ENCODE measurements at regions not wholly inside any gene's neighbourhood (a gene's known extent, or its start where the extent isn't known, plus 50 kb on each side); places are given as distances from the start of the nearest gene placed in this dataset.

DNA sequence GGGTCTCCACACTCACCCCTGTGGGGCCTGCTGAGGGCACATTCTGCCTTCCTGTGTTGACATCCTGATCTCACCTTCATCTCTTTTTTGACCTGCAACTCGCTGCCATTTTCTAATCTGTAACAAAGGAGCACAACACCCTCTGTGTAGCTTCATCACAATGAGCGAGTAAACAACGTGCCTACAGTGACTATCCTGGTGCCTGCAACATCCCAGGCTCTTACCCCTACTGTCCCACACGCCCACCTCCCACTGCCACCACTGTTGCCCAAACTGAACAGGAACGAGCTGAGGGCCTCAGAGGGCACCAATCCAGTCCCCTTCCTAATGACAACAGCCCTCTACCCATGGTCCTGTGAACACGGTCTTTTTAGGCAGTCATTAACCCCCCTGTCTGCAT is 102.2 kb upstream of the GJB6 start:
- H3K9ac ChIP-seq (ENCODE audit: low read length), result no peak overlapping the region
- no peak overlapping the region for H3K23ac ChIP-seq (ENCODE audit: low read length)
- H3K4ac ChIP-seq (ENCODE audit: low read depth, low read length), result no peak overlapping the region
- WGBS (ENCODE audit: extremely low coverage, insufficient coverage, insufficient read length), result no CpG with 5 or more reads among the region's 6 CpGs
- no peak overlapping the region for H3K27ac ChIP-seq (ENCODE audit: low read depth, low read length)
- no peaks in the 10 kb centered on the region for H3K27me3 ChIP-seq (ENCODE audit: insufficient read depth, low read length)
- peak overlapping the region; percentile 34 for H4K91ac ChIP-seq (ENCODE audit: low read depth, low read length)
- no peaks in the 10 kb centered on the region for H3K9me3 ChIP-seq (ENCODE audit: insufficient read depth, low read depth, low read length)
- no peak overlapping the region for H2BK120ac ChIP-seq (ENCODE audit: insufficient read depth, low read length, poor library complexity)
- no peak overlapping the region for H3K4me3 ChIP-seq (ENCODE audit: low read depth, low read length)
- H2BK12ac ChIP-seq (ENCODE audit: low read length), result peak overlapping the region; percentile 71
- peaks cover 12 to 15% of the 10 kb centered on the region in 2 experiments for H3K4me1 ChIP-seq (ENCODE audit: control insufficient read depth in 1 of 2, insufficient read depth in 2 of 2, low read length in 2 of 2)
- H2AFZ ChIP-seq (ENCODE audit: insufficient read depth, low read length, poor library complexity), result no peak overlapping the region
- H3K4me2 ChIP-seq (ENCODE audit: low read length), result no peak overlapping the region
- no peak overlapping the region for H2AK5ac ChIP-seq (ENCODE audit: low read length)
- no peak for DNase-seq
- peaks cover 4% of the 10 kb centered on the region for H3K79me1 ChIP-seq (ENCODE audit: low read length)
- H2BK5ac ChIP-seq (ENCODE audit: low read depth, low read length, poor library complexity), result no peak overlapping the region
- H3K18ac ChIP-seq (ENCODE audit: low read length), result no peak overlapping the region
- H3K79me2 ChIP-seq (ENCODE audit: control insufficient read depth, insufficient read depth, low read length, poor library complexity), result no peaks in the 10 kb centered on the region
- H3K14ac ChIP-seq (ENCODE audit: low read length), result no peak overlapping the region
- no peak overlapping the region for H4K12ac ChIP-seq (ENCODE audit: low read depth, low read length)
- no peak overlapping the region for H4K8ac ChIP-seq (ENCODE audit: low read depth, low read length)
- H3K36me3 ChIP-seq (ENCODE audit: control insufficient read depth in 1 of 2, insufficient read depth in 2 of 2, low read length in 2 of 2), result no peaks in the 10 kb centered on the region

DNA sequence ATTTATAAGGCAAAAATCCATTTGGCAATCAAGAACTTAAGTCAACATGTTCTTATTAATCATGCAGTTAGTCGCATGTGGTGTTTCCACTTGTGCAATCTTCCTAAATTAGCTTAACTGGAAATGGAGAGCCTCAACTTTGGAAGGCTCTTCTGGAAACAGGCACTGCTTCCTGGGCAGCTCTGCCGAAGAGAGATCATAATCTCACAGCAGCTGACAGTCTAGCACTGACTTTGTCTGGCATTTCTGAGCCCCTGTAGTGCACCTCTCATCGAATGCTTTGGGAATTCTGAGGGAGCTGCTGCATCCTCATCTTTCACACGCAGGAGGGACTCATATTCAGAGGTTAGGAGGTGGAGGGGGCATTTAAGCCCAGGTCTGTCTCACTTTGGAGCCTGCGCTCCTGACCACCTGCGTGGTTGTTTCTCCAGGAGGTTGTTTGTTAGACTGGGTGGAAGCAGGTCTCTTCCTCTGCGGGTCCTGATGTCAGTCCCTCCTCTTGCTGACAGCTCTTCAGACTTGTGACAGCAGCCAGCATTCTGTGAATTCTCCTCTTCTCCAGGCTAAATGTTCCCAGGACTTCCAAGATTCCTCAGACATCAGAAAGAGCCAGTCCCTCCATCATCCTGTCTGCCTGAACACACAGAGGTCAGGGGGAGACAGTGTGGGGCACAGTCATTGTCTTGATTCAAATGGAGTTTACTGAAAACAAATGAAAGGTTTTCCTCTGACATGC is 100.4 kb upstream of the GJB6 start:
- Histone ChIP-seq H2BK5ac (ENCODE audit: low read depth, low read length, poor library complexity) (peak overlapping the region; percentile 2), H3K14ac (ENCODE audit: low read length) (no peak overlapping the region), H3K23ac (ENCODE audit: low read length) (no peak overlapping the region), H3K27me3 (ENCODE audit: insufficient read depth, low read length) (no peaks in the 10 kb centered on the region), H3K4ac (ENCODE audit: low read depth, low read length) (no peak overlapping the region), H3K18ac (ENCODE audit: low read length) (no peak overlapping the region), H2BK120ac (ENCODE audit: insufficient read depth, low read length, poor library complexity) (peak overlapping the region; percentile 30), H4K8ac (ENCODE audit: low read depth, low read length) (peak overlapping the region; percentile 43), H4K12ac (ENCODE audit: low read depth, low read length) (no peak overlapping the region), H4K91ac (ENCODE audit: low read depth, low read length) (peak overlapping the region; percentile 19), H3K4me1 (ENCODE audit: control insufficient read depth in 1 of 2, insufficient read depth in 2 of 2, low read length in 2 of 2) (peaks cover 12 to 13% of the 10 kb centered on the region in 2 experiments), H3K9me3 (ENCODE audit: insufficient read depth, low read depth, low read length) (no peaks in the 10 kb centered on the region), H3K36me3 (ENCODE audit: control insufficient read depth in 1 of 2, insufficient read depth in 2 of 2, low read length in 2 of 2) (no peaks in the 10 kb centered on the region), H3K79me1 (ENCODE audit: low read length) (peaks cover 4% of the 10 kb centered on the region), H3K79me2 (ENCODE audit: control insufficient read depth, insufficient read depth, low read length, poor library complexity) (no peaks in the 10 kb centered on the region), H2BK12ac (ENCODE audit: low read length) (no peak overlapping the region), H3K4me3 (ENCODE audit: low read depth, low read length) (no peak overlapping the region), H3K27ac (ENCODE audit: low read depth, low read length) (peak overlapping the region; percentile 60), H3K4me2 (ENCODE audit: low read length) (peak overlapping the region; percentile 41), H2AK5ac (ENCODE audit: low read length) (no peak overlapping the region), H3K9ac (ENCODE audit: low read length) (no peak overlapping the region), H2AFZ (ENCODE audit: insufficient read depth, low read length, poor library complexity) (no peak overlapping the region)
- DNase-seq, result no peak
- WGBS (ENCODE audit: extremely low coverage, insufficient coverage, insufficient read length), result no CpG with 5 or more reads among the region's 7 CpGs

DNA sequence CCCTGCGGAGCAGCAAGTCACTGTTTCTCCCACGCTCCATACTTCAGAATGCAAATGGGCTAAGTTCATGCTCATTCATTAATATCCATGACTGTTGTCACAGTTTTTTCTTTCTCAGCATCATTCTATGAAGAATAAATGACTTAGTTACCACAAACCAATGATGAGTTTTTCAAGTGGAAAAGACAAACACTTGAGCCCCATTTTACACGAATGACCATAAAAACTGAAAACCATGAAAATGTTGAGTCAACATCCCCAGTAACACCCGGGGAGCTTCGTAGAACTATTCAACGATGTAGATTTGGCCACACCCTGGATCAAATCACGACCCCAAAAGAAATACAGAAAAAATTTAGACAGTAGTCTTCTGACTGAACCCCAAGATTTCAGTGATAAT is 99.8 kb upstream of the GJB6 start:
- H3K23ac ChIP-seq (ENCODE audit: low read length), result no peak overlapping the region
- no peaks in the 10 kb centered on the region for H3K36me3 ChIP-seq (ENCODE audit: control insufficient read depth in 1 of 2, insufficient read depth in 2 of 2, low read length in 2 of 2)
- H3K4ac ChIP-seq (ENCODE audit: low read depth, low read length), result no peak overlapping the region
- H3K4me3 ChIP-seq (ENCODE audit: low read depth, low read length), result no peak overlapping the region
- H2AK5ac ChIP-seq (ENCODE audit: low read length), result no peak overlapping the region
- no peaks in the 10 kb centered on the region for H3K9me3 ChIP-seq (ENCODE audit: insufficient read depth, low read depth, low read length)
- no peaks in the 10 kb centered on the region for H3K79me2 ChIP-seq (ENCODE audit: control insufficient read depth, insufficient read depth, low read length, poor library complexity)
- no peak overlapping the region for H3K18ac ChIP-seq (ENCODE audit: low read length)
- no peak overlapping the region for H4K8ac ChIP-seq (ENCODE audit: low read depth, low read length)
- no CpG with 5 or more reads among the region's 7 CpGs for WGBS (ENCODE audit: extremely low coverage, insufficient coverage, insufficient read length)
- DNase-seq, result no peak
- no peak overlapping the region for H3K14ac ChIP-seq (ENCODE audit: low read length)
- no peak overlapping the region for H2AFZ ChIP-seq (ENCODE audit: insufficient read depth, low read length, poor library complexity)
- H3K27ac ChIP-seq (ENCODE audit: low read depth, low read length), result peak overlapping the region; percentile 60
- no peaks in the 10 kb centered on the region for H3K27me3 ChIP-seq (ENCODE audit: insufficient read depth, low read length)
- no peak overlapping the region for H4K91ac ChIP-seq (ENCODE audit: low read depth, low read length)
- H2BK12ac ChIP-seq (ENCODE audit: low read length), result no peak overlapping the region
- H2BK120ac ChIP-seq (ENCODE audit: insufficient read depth, low read length, poor library complexity), result no peak overlapping the region
- H3K4me1 ChIP-seq (ENCODE audit: control insufficient read depth in 1 of 2, insufficient read depth in 2 of 2, low read length in 2 of 2), result peaks cover 12 to 13% of the 10 kb centered on the region in 2 experiments
- no peak overlapping the region for H2BK5ac ChIP-seq (ENCODE audit: low read depth, low read length, poor library complexity)
- H4K12ac ChIP-seq (ENCODE audit: low read depth, low read length), result no peak overlapping the region
- H3K9ac ChIP-seq (ENCODE audit: low read length), result no peak overlapping the region
- H3K4me2 ChIP-seq (ENCODE audit: low read length), result no peak overlapping the region
- peaks cover 4% of the 10 kb centered on the region for H3K79me1 ChIP-seq (ENCODE audit: low read length)

DNA sequence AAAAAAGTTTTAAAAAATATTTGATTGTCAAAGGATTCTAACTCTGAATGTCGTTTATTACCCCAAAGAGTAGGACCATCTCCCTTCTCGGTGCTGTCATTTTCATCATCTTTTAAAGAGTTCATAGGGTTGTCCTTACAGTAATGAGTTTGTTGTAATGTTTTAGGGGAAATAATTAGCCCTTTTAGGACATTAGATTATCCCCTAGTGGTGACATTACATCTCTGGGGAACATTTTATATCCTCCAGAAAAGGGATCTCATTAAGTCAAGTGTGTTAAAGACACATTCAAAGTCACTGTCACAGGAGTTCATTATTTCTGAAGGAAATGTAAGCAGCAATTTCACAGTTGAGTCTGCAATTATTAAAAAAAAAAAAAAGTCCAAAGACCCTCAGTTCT is 99.3 kb upstream of the GJB6 start:
- Histone ChIP-seq H3K27ac (ENCODE audit: low read depth, low read length) (no peak overlapping the region), H4K12ac (ENCODE audit: low read depth, low read length) (no peak overlapping the region), H3K9me3 (ENCODE audit: insufficient read depth, low read depth, low read length) (peaks cover 3% of the 10 kb centered on the region), H3K27me3 (ENCODE audit: insufficient read depth, low read length) (no peaks in the 10 kb centered on the region), H2BK5ac (ENCODE audit: low read depth, low read length, poor library complexity) (no peak overlapping the region), H3K9ac (ENCODE audit: low read length) (no peak overlapping the region), H3K79me2 (ENCODE audit: control insufficient read depth, insufficient read depth, low read length, poor library complexity) (no peaks in the 10 kb centered on the region), H2AFZ (ENCODE audit: insufficient read depth, low read length, poor library complexity) (no peak overlapping the region), H3K79me1 (ENCODE audit: low read length) (peaks cover 4% of the 10 kb centered on the region), H3K4me1 (ENCODE audit: control insufficient read depth in 1 of 2, insufficient read depth in 2 of 2, low read length in 2 of 2) (peaks cover 12 to 13% of the 10 kb centered on the region in 2 experiments), H2BK120ac (ENCODE audit: insufficient read depth, low read length, poor library complexity) (no peak overlapping the region), H3K18ac (ENCODE audit: low read length) (no peak overlapping the region), H3K23ac (ENCODE audit: low read length) (no peak overlapping the region), H3K14ac (ENCODE audit: low read length) (no peak overlapping the region), H2BK12ac (ENCODE audit: low read length) (no peak overlapping the region), H3K4me2 (ENCODE audit: low read length) (no peak overlapping the region), H3K4me3 (ENCODE audit: low read depth, low read length) (no peak overlapping the region), H3K36me3 (ENCODE audit: control insufficient read depth in 1 of 2, insufficient read depth in 2 of 2, low read length in 2 of 2) (no peaks in the 10 kb centered on the region), H4K91ac (ENCODE audit: low read depth, low read length) (no peak overlapping the region), H4K8ac (ENCODE audit: low read depth, low read length) (no peak overlapping the region), H3K4ac (ENCODE audit: low read depth, low read length) (no peak overlapping the region), H2AK5ac (ENCODE audit: low read length) (no peak overlapping the region)
- no CpG with 5 or more reads among the region's 2 CpGs for WGBS (ENCODE audit: extremely low coverage, insufficient coverage, insufficient read length)
- DNase-seq, result no peak

All from trophoblast cell (in vitro differentiated cells and primary cell).